GM12865 (cell line): ENCODE measurements at regions not wholly inside any gene's neighbourhood (a gene's known extent, or its start where the extent isn't known, plus 50 kb on each side); places are given as distances from the start of the nearest gene placed in this dataset.

Experiments used
- DNase-seq: peaks from one replicate; pipeline ENCODE4 v3.0.0; 2010; ENCODE audit warnings: low read depth
- H3K4me3 ChIP-seq: 2 replicates; pipeline ENCODE4 v1.5.1; 2011; ENCODE audit warnings: mild to moderate bottlenecking, low read depth, low read length, control low read depth
- TF ChIP-seq, protein P1 (sequence below): IDR thresholded peaks from 2 replicates; pipeline ENCODE4 v1.5.1; 2011; ENCODE audit warnings: low read length, control low read depth, low read depth, inconsistent platforms; ENCODE audit not compliant: insufficient read depth; ENCODE audit errors: missing control alignments

- TF ChIP-seq, protein P1, sequence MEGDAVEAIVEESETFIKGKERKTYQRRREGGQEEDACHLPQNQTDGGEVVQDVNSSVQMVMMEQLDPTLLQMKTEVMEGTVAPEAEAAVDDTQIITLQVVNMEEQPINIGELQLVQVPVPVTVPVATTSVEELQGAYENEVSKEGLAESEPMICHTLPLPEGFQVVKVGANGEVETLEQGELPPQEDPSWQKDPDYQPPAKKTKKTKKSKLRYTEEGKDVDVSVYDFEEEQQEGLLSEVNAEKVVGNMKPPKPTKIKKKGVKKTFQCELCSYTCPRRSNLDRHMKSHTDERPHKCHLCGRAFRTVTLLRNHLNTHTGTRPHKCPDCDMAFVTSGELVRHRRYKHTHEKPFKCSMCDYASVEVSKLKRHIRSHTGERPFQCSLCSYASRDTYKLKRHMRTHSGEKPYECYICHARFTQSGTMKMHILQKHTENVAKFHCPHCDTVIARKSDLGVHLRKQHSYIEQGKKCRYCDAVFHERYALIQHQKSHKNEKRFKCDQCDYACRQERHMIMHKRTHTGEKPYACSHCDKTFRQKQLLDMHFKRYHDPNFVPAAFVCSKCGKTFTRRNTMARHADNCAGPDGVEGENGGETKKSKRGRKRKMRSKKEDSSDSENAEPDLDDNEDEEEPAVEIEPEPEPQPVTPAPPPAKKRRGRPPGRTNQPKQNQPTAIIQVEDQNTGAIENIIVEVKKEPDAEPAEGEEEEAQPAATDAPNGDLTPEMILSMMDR = no peak
- DNase-seq = peak; percentile 82
- H3K4me3 ChIP-seq = peak overlapping the region; percentile 5
Measured at GRCh38 chr5:106601620-106602019, 1069.1 kb downstream of the EFNA5 start.

GRCh38 chr5:106600803-106601202 is 1069.9 kb downstream of the EFNA5 start:
- peak; percentile 11 for DNase-seq
- TF ChIP-seq, protein P1 = no peak
- H3K4me3 ChIP-seq = no peak overlapping the region

- DNase-seq = no peak
- TF ChIP-seq, protein P1 = no peak
- H3K4me3 ChIP-seq = no peak overlapping the region
Measured at GRCh38 chr5:106595864-106596263, 1074.9 kb downstream of the EFNA5 start.

DNA sequence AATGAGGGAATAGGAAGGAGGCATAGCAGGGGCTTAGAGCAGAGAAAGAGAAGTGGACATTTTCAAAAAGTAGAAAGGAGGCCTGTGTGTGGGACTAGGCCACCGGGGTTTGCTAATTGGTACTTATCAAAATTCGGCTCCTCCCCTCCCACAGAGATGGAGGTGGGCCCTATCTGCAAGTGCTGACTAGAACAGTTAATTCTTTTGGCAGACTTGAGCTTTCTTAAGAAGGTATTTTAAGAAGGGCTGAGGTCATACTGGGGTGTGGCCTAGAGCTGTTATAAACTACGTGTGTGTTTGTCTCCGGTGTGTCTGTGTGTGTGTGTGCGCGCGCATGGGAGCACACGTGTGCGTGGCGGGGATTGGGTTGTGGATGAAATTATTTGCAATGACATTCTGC is 1086.5 kb downstream of the EFNA5 start:
- no peak overlapping the region for H3K4me3 ChIP-seq
- TF ChIP-seq, protein P1 = no peak
- DNase-seq = no peak

GRCh38 chr5:106578736-106579135 is 1092.0 kb downstream of the EFNA5 start:
- TF ChIP-seq, protein P1 = no peak
- no peak overlapping the region for H3K4me3 ChIP-seq
- DNase-seq = no peak

DNA sequence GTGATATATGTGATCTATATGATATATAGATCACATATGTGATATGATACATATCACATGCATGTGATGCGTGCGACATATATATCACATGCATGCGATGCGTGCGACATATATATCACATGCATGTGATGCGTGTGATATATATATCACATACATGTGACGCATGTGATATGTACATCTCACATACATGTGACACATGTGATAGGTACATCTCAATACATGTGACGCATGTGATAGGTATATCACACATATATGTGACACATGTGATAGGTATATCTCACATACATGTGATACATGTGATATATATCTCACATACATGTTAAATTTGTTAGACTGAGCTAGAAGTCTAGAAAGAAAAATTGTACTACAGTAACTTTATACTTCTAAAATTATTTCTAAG is 1095.9 kb downstream of the EFNA5 start:
- H3K4me3 ChIP-seq = no peak overlapping the region
- DNase-seq = no peak
- TF ChIP-seq, protein P1 = no peak

DNA sequence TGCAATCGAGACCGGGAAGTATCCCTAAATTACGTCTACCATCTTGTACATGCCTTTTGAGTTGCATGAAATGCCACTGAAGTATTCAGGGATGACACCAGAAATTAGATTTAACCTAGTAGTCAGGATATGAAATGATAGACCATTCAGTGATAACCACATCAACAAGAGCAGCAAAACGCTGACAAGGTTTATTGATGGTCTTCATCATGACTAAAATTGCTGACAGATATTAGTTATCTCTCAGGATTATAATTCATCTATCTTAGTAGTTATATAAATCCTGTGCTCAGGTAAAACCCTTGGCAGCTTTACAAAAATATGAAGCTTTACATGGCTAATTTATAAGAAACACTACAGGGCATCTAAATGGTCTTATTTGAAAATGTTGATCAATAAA is 1104.7 kb downstream of the EFNA5 start:
- no peak overlapping the region for H3K4me3 ChIP-seq
- TF ChIP-seq, protein P1 = no peak
- DNase-seq = no peak
